Bone marrow (tissue), 2 donors: ENCODE measurements at regions not wholly inside any gene's neighbourhood (a gene's known extent, or its start where the extent isn't known, plus 50 kb on each side); places are given as distances from the start of the nearest gene placed in this dataset.

Experiments
- DNase-seq, 2 donors: peaks; one replicate each; lab custom pipeline; 2025; lab: John Stamatoyannopoulos, UW

- DNase-seq = no peak
Measured at GRCh38 chr5:2912741-2913140, 161.3 kb upstream of the IRX2 start.

DNA sequence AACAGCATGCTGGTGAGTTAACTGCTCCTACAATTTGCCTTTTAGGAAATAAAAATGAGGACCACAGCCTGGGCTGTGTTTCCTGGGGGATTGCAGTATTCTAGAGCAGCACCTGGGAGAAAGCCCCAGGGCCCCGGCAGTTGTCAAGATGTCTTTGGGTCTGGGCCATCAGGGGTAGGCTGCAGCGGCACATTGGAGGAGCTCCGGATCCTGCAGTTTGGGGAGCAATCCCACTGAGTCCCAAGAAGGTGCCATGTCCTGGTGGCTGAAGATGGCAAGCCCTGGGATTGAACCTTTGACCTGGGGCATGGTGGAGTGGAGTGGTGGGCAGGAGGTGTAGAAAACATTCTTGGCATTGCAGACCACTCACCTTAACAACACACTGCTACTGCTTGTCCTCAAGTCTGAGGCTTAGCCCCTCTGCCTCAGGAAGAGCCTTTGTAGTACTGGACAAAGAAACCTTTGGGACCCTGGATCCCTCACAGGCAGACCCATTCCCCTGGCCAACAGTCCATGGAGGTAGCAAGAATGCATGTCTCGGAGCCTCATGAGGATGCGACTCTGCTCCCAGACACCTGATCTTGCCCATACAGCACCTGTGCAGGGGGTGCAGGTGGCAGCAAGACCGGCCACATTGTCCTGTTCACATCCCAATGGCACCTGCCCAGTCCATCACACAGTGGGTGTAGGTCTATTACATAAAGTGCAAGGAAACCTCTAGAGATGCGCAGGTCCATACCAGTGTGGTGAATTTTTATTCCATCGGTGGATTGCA lies 159.1 kb upstream of the IRX2 start:
- DNase-seq = no peak

DNA sequence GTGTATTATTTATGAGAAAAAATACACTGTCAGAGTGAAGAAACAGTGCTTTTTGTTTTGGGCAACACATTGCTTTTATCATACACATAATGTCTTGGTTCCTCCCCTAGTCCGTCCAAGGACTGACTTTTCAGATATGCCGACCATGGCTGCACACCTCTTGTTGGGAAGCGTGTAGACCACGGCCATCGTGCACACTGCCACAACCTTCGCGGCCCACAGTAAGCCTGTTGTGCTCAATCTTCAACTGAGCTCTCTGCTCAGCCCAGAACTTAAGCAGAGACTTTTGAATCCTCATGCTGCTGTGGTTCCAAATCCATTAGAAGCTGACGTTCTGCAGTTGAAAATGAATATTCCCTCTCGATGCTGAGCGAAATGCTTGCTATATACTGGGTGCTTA lies 157.6 kb upstream of the IRX2 start:
- no peak for DNase-seq

DNA sequence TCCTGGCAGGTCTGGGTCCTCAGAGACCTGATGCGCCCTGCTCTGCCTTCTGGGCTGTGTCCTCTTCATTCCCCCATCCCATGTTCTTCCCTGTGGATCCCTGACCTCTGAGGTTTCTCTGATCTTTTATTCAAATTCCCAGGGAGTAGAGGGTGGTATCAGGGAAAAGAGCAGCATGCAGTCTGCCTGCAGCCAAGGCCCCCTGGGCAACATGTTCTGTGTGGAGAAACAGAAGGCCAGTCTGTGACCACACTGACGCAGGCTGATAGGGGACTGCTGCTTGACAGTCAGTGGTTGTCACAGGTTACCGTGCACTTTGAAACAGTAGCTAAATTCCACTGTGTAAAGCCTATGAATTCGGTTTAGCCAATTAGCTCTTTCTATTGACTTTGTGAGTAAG lies 156.6 kb upstream of the IRX2 start:
- no peak for DNase-seq

- DNase-seq = no peak
Measured at GRCh38 chr5:2906302-2907090, 155.0 kb upstream of the IRX2 start.

GRCh38 chr5:2905741-2906140 lies 154.3 kb upstream of the IRX2 start:
- DNase-seq = no peak

DNA sequence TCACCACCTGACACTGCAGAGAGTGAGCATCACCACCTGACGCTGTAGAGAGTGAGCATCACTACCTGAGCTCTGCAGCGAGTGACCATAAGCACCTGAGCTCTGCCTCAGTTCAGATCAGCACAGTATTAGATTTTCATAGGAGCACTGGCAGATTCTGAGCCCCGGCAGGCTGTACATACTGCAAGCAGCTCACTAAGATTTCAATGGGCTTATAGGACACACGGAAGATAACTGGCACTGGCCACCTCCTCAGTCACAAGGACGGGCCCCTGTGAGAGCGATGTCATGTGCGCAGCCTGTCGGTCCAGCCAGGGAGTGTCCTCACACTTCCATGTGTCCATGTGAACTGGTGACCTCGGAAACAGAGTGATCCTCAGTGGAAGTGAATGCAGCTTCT lies 153.5 kb upstream of the IRX2 start:
- no peak for DNase-seq

DNA sequence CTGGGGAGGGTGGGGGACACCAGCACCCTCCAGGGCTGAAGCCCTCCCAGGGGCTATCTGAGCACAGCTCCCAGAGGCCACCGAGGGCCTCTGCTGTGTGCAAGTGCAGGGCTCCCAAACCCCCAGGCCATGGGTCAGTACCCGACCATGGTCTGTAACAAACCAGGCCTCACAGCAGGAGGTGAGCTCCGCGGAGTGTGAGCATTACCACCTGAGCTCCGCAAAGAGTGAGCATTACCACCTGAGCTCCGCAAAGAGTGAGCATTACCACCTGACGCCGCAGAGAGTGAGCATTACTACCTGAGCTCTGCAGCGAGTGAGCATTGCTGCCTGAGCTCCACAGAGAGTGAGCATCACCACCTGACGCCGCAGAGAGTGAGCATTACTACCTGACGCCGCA lies 152.9 kb upstream of the IRX2 start:
- no peak for DNase-seq

GRCh38 chr5:2903451-2904395 lies 152.2 kb upstream of the IRX2 start:
- DNase-seq = no peak

DNA sequence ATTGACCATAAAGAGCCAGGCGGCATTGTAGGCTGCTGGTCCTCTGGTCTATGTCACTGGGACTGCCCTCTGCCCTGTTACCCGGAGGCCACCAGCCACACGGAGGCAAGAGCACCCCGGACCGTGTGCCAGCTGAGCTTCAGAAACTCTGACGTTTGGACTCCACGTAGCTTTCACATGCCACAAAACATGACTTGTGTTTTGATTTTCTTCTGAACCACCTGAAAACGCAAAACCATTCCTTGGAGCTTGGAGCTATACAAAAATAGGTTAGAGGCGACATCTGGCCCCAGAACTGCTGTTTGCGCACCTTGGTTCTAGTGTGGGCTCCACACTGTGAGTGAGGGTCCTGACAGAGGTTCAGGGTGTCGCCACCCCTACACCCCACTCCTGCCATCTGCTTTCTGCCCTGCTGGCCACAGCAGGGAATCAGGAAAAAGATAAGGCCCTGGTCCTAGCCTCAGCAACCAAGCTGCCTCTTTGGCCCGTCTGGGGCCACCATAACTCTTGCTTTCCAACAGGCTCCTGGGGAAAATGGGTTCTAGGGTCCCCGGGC lies 151.3 kb upstream of the IRX2 start:
- no peak for DNase-seq

DNA sequence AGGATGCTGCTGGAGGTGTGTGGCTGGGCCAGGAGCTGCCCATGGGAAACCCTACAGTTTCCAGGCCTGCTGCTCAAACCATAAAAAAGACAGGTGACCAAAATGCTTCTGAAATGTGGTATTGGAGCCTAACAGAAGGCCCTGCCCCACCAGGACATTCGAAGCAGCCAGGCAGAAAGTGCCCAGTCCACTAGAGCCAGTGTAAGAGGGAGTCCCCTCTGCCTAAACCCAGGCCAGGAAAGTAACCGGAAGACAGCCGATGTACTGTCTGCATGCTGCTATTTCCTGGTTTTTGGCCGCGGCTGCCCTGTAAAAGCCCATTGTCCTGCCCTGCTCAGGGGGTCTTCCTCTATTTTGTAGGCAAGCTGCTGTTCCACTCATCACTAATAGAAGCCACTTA lies 150.7 kb upstream of the IRX2 start:
- DNase-seq = no peak

DNA sequence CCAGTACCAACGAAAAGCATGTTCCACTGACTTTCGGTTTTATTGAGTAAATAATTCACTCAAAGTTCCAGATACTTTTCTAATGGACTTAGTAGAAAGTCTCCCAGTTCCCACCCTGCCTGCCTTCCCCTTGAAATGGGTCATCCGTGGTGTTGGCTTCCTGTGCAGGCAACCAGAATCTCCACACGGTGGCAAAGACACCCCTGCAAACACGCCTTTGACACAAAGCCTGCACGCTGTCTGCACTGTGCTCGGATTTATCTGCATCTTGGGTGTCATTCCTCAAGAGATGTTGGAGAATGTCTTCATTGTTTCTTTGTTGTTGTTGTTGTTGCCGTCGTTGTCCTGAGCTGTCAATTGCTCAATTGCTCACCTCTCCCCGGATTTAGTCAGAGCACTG lies 150.0 kb upstream of the IRX2 start:
- no peak for DNase-seq

DNA sequence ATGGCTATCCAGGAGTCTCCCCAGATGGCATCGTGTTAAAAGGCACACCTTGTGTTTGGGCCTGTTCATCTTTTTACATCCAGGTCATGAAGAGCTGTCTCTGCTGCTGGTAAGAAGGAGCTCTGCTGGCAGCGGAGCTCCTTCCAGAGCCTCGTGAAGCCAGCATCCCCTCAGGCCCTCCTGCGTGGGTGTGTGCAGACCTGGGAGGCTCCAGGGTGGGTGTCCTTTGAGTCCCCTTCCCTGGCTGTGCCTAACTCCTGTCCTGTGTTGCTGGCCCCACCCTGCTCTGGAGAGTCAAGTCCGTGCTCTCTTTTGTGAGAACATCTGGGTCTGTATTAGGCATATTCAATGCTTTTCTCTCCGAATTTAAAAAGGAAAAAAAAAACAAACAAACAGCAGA lies 149.6 kb upstream of the IRX2 start:
- DNase-seq = no peak

DNA sequence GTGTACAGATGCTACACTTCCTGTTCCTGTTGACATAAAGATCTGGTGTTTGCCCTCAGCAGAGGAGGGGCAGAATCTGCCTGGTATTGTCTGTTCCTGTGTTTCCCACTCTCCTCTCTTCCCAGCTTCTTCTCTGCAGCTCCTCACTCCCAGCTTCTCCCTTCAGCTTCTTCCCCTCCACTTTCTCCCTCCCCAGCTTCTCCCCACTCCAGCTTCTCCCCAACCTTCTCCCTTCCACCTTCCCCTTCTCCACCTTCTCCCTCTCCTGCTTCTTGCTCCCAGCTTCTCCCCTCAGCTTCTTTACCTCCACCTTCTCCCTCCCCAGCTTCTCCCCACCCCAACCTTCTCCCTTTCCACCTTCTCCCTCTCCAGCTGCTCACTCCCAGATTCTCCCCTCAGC lies 148.9 kb upstream of the IRX2 start:
- DNase-seq = no peak

GRCh38 chr5:2899311-2899710 lies 147.8 kb upstream of the IRX2 start:
- DNase-seq = no peak

DNA sequence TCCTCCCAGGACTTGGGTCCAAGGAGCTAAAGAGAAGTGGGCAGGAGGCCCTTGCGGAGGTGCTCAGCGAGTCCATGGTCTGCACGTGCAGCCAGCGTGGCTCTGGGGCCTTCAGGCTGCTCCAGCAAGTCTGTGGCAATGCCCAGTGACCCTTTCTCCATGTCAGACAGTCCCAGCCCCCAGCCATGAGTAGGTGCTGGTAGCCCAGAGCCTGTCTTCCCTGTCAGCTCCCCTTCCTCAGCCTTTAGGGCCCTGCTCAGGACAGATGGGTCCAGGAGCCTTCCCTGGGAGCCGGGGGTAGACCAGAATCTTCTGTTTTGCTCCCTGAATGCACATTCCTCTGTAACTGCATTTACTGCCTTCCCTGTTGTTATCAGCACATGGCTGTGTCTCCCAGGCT lies 147.2 kb upstream of the IRX2 start:
- no peak for DNase-seq

- DNase-seq = no peak
Measured at GRCh38 chr5:2897276-2897961, 145.9 kb upstream of the IRX2 start.

DNA sequence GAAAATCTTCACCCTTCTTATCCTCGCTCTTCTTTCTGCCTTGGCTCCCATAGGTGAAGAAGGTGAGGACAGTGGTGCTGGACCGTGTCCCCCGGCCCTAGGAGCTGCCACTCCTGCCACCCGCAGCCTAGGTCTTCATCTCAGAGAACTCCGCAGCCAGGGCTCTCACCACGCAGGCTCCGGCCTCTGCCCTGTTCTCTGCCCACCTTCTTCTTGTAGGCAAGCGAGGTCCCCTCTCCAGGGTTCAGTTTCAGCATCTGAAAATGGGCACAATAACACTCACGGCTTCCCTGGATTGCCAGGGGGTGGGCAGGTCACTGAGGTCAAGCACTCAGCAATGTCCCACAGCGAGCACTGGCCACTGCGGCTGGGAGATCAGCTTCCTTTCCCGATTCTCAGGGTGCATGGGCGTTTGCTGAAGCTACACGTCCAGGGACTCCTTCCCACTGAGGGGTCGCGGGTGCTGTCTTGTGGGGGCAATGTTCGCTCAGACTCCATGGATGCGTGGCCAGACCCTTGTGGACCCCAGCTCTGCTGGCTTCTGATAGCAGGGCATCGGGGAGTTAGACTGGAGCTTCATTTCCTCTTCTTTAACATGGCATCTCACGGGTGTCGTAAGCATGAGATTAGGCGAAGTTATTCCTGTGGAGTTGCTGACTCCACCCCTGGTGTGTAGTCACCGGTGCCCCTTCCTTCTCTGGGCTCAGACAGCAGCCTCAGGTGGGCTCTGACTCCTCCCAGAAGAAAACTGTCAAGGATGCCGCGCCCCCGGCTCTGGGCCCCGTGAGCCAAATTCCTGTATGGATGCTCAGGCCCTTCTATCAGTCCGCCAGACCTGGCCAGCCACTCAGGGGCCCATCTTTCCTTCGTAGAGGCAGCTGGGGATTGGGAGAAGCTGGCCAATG lies 145.1 kb upstream of the IRX2 start:
- no peak for DNase-seq

DNA sequence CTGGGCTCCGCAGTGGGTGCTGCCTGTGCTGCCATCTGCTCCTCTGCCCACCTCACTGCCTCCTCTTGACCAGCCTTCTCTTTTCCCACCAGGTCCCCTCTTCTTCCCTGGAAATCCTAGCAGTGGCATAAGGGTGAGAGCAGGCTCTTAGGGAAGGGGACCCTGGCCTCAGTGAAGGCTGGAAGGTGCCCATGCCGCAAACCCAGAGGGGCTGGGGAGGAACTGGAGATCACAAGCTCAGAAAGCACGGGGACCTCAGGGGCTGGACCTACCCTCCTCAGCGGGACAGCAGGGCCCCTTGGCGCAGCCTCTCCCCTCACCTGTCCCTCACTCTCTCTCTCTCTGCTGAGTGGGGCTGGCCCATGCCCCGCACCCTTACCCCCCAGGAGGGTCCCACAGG lies 144.4 kb upstream of the IRX2 start:
- no peak for DNase-seq

DNA sequence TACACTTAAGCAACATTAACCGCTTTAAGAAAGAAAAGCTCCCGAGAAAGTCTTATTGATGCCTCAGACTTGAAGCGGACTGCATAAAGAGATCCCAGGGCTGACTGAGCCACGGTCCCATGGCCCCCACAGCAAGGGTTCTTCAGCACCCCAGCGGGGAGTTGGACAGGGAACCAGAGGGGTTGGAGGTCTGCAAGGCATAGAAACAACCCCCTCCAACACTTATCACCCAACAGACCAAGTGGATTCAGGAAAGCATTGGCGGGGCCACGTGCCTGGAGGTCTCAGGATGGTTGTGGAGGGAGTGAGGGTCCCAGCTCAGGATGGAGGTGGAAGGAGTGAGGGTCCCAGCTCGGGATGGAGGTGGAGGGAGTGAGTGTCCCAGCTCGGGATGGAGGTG lies 143.7 kb upstream of the IRX2 start:
- no peak for DNase-seq

- no peak for DNase-seq
Measured at GRCh38 chr5:2894736-2895135, 143.3 kb upstream of the IRX2 start.
